Thyroid gland (tissue), 4 donors: ENCODE measurements at regions not wholly inside any gene's neighbourhood (a gene's known extent, or its start where the extent isn't known, plus 50 kb on each side); places are given as distances from the start of the nearest gene placed in this dataset.

Experiments
- DNase-seq, 2 donors: peaks; one replicate each; pipeline ENCODE4 v3.0.0-alpha.2; 2019
- H3K27ac ChIP-seq, 3 donors: fragments of 200-600 bp; sonication (generic); 1 replicate in 2 of 3; 2 replicates in 1 of 3; pipeline ENCODE4 v1.5.1; 2016 to 2019; ENCODE audit warnings: mild to moderate bottlenecking in 1 of 3, moderate library complexity in 1 of 3
- H3K27me3 ChIP-seq: fragments of 200-600 bp; sonication (generic); one replicate; pipeline ENCODE4 v1.5.1; 2019
- H3K36me3 ChIP-seq, 2 donors: fragments of 200-600 bp; sonication (generic); one replicate each; pipeline ENCODE4 v1.5.1; 2016 to 2019
- H3K4me1 ChIP-seq, 2 donors: fragments of 200-600 bp; sonication (generic); one replicate each; pipeline ENCODE4 v1.5.1; 2017 to 2019
- H3K4me3 ChIP-seq, 3 donors: fragments of 200-600 bp; sonication (generic); replicated peaks in 1 of 3; 1 replicate in 2 of 3; 2 replicates in 1 of 3; pipeline ENCODE4 v1.5.1; 2016; ENCODE audit warnings: mild to moderate bottlenecking in 1 of 3
- H3K9me3 ChIP-seq: fragments of 200-600 bp; sonication (generic); one replicate; pipeline ENCODE4 v1.5.1; 2017
- POLR2A ChIP-seq, 2 donors: fragments of 450-650 bp; IDR thresholded peaks; one replicate each; pipeline ENCODE4 v1.6.1; 2017; ENCODE audit warnings: antibody characterized with exemption in 2 of 2, mild to moderate bottlenecking in 2 of 2, moderate library complexity in 1 of 2
- WGBS, 2 donors: methylation state at CpG; one replicate each; pipeline ENCODE4 v1.1.5; 2017; 5-methylcytosine and 5-hydroxymethylcytosine counted together
- intact Hi-C: fragments of 100-400 bp; cut with DNase I; formaldehyde crosslinking; loops from one replicate; pipeline ENCODE4 v1.15.1; 2023
- TF ChIP-seq, protein P1 (sequence below), 6 experiments: fragments of 200-600 bp in 3 of 6; fragments of 450-650 bp in 3 of 6; sonication (generic) in 3 of 6; IDR thresholded peaks; one replicate each; pipeline ENCODE4 v1.5.1; 2016 to 2019; ENCODE audit warnings: antibody characterized with exemption in 6 of 6, mild to moderate bottlenecking in 2 of 6, inconsistent platforms in 1 of 6, moderate library complexity in 1 of 6

GRCh38 chr12:105982022-105982421, 156.7 kb downstream of the NUAK1 start:
- Histone ChIP-seq H3K36me3 (no peaks in the 10 kb centered on the region), H3K4me3 (no peak overlapping the region), H3K9me3 (no peaks in the 10 kb centered on the region), H3K27me3 (no peaks in the 10 kb centered on the region), H3K27ac (no peak overlapping the region), H3K4me1 (peaks cover 5 to 11% of the 10 kb centered on the region in 2 donors)
- TF ChIP-seq, protein P1, sequence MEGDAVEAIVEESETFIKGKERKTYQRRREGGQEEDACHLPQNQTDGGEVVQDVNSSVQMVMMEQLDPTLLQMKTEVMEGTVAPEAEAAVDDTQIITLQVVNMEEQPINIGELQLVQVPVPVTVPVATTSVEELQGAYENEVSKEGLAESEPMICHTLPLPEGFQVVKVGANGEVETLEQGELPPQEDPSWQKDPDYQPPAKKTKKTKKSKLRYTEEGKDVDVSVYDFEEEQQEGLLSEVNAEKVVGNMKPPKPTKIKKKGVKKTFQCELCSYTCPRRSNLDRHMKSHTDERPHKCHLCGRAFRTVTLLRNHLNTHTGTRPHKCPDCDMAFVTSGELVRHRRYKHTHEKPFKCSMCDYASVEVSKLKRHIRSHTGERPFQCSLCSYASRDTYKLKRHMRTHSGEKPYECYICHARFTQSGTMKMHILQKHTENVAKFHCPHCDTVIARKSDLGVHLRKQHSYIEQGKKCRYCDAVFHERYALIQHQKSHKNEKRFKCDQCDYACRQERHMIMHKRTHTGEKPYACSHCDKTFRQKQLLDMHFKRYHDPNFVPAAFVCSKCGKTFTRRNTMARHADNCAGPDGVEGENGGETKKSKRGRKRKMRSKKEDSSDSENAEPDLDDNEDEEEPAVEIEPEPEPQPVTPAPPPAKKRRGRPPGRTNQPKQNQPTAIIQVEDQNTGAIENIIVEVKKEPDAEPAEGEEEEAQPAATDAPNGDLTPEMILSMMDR (IDR thresholded peaks at IDR 0.05), result no peak
- no peak for TF ChIP-seq POLR2A (IDR thresholded peaks at IDR 0.05)
- intact Hi-C loops, result no loop called here
- DNase-seq, result peak; percentile 81 to 83
- 29 to 37% methylated on average over 6 of the region's 6 CpGs for WGBS, 2 donors

GRCh38 chr12:105983622-105984320, 155.0 kb downstream of the NUAK1 start:
- Histone ChIP-seq H3K4me1 (peaks cover 5 to 11% of the 10 kb centered on the region in 2 donors), H3K36me3 (no peaks in the 10 kb centered on the region), H3K27ac (no peak overlapping the region), H3K4me3 (no peak overlapping the region), H3K9me3 (no peaks in the 10 kb centered on the region), H3K27me3 (no peaks in the 10 kb centered on the region)
- 77 to 80% methylated on average over 6 to 7 of the region's 7 CpGs for WGBS, 2 donors
- intact Hi-C loops, result no loop called here
- no peak for DNase-seq
- TF ChIP-seq, protein P1 (IDR thresholded peaks at IDR 0.05), result no peak
- no peak for TF ChIP-seq POLR2A (IDR thresholded peaks at IDR 0.05)

GRCh38 chr12:105985383-105985782, 153.4 kb downstream of the NUAK1 start:
- no peak for TF ChIP-seq POLR2A (IDR thresholded peaks at IDR 0.05)
- TF ChIP-seq, protein P1 (IDR thresholded peaks at IDR 0.05), result no peak
- H3K4me3 ChIP-seq, result no peak overlapping the region
- H3K4me1 ChIP-seq, result peaks cover 5 to 11% of the 10 kb centered on the region in 2 donors
- H3K9me3 ChIP-seq, result no peaks in the 10 kb centered on the region
- DNase-seq, result no peak
- no peaks in the 10 kb centered on the region for H3K36me3 ChIP-seq
- intact Hi-C loops, result no loop called here
- 91 to 94% methylated on average over 2 of the region's 2 CpGs for WGBS, 2 donors
- H3K27ac ChIP-seq, result no peak overlapping the region
- no peaks in the 10 kb centered on the region for H3K27me3 ChIP-seq

DNA sequence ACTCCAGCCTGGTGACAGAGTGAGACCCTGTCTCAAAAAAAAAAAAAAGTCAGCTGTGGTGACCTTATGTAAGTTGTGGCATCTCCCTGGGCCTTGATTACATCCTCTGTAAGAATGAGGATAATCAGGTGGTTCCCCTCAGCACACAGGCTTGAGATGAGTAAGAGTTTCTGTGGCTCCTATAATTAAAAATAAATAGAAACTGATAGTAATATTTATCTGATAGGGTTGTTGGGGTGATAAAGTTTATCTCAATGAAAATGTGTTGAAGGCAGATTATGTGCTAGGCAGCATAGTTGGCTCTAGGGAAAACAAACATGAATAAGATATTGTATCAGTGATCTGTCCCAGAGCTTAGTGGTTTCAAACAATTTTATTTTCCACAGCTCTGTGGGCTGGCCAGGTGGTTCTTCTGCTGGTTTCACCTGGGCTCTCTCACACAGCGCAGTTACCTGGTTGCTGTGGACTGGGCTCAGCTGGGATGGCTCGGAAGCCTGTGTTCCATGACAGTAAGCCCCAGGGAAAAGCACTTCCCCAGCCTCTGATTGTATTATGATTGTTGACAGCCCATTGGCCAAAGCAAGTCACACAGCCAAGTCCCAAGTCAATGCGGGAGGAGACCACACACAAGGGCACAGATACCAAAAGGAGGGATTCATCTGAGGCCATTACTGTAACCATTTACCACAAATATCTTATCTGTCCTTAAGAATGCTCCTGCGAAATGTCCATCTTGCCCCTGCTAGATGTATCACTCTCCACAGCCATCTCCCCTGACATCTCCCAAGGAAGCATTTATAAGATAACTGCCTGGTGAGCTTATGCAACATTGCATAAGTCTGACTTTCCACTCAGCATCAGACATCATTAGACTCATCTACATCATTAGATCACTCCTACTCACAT, 151.7 kb downstream of the NUAK1 start:
- no peaks in the 10 kb centered on the region for H3K27me3 ChIP-seq
- peaks cover 5 to 8% of the 10 kb centered on the region in 2 donors for H3K4me1 ChIP-seq
- H3K9me3 ChIP-seq, result no peaks in the 10 kb centered on the region
- no peaks in the 10 kb centered on the region for H3K36me3 ChIP-seq
- no peak for DNase-seq
- H3K27ac ChIP-seq, result no peak overlapping the region
- intact Hi-C loops, result no loop called here
- H3K4me3 ChIP-seq, result no peak overlapping the region
- TF ChIP-seq POLR2A (IDR thresholded peaks at IDR 0.05), result no peak
- TF ChIP-seq, protein P1 (IDR thresholded peaks at IDR 0.05), result no peak
- 86 to 91% methylated on average over 4 of the region's 4 CpGs for WGBS, 2 donors

- DNase-seq, result no peak
- no peak for TF ChIP-seq POLR2A (IDR thresholded peaks at IDR 0.05)
- TF ChIP-seq, protein P1 (IDR thresholded peaks at IDR 0.05), result no peak
- H3K27ac ChIP-seq, result no peak overlapping the region
- no peaks in the 10 kb centered on the region for H3K9me3 ChIP-seq
- no peaks in the 10 kb centered on the region for H3K27me3 ChIP-seq
- WGBS, 2 donors, result 95 to 100% methylated on average over 3 of the region's 3 CpGs
- H3K4me3 ChIP-seq, result no peak overlapping the region
- H3K36me3 ChIP-seq, result no peaks in the 10 kb centered on the region
- intact Hi-C loops, result no loop called here
- H3K4me1 ChIP-seq, result peaks cover under 1 to 2% of the 10 kb centered on the region in 2 donors
Observed at GRCh38 chr12:105987685-105988035, 151.1 kb downstream of the NUAK1 start.
